MM.1S (cell line): ENCODE measurements at regions not wholly inside any gene's neighbourhood (a gene's known extent, or its start where the extent isn't known, plus 50 kb on each side); places are given as distances from the start of the nearest gene placed in this dataset.

Experiments used
- CTCF ChIP-seq: fragments of 300-600 bp; sonication (generic); IDR thresholded peaks from 2 replicates; pipeline ENCODE4 v1.5.1; 2016; ENCODE audit warnings: antibody characterized with exemption, low read length, mixed read lengths
- EZH2 ChIP-seq: fragments of 300-600 bp; sonication (generic); optimal IDR thresholded peaks from 2 replicates; pipeline ENCODE3; 2017; ENCODE audit warnings: low read depth, mild to moderate bottlenecking, antibody characterized with exemption, low read length, mixed read lengths
- EZH2phosphoT487 ChIP-seq: fragments of 300-600 bp; sonication (generic); IDR thresholded peaks from 2 replicates; pipeline ENCODE4 v1.6.1; 2018; ENCODE audit warnings: antibody characterized with exemption, low read length

DNA sequence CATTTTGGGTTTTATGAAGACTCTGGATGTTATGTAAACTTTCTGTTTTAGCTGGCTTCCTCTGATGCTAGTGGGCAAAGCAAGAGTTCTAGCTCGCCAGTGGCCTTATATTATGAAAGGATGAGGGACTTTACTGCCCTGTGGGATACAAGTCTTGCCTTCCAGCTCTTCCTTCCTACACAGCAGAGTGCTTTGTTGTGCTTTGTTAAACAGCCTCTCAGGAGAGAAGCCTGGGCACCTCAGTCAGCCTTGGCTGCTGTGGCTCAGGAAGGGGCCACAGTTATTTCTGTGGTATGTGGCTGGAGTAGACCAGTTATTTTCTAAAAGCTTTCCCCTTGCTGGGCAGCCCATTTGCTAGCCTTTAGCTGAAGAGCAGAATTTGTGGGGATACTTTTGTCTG is 69.5 kb upstream of the SUCLG2 start:
- TF ChIP-seq EZH2 (no peak), CTCF (no peak), EZH2phosphoT487 (no peak)
